ENCODE measurements at regions not wholly inside any gene's neighbourhood (a gene's known extent, or its start where the extent isn't known, plus 50 kb on each side); places are given as distances from the start of the nearest gene placed in this dataset.

DNA sequence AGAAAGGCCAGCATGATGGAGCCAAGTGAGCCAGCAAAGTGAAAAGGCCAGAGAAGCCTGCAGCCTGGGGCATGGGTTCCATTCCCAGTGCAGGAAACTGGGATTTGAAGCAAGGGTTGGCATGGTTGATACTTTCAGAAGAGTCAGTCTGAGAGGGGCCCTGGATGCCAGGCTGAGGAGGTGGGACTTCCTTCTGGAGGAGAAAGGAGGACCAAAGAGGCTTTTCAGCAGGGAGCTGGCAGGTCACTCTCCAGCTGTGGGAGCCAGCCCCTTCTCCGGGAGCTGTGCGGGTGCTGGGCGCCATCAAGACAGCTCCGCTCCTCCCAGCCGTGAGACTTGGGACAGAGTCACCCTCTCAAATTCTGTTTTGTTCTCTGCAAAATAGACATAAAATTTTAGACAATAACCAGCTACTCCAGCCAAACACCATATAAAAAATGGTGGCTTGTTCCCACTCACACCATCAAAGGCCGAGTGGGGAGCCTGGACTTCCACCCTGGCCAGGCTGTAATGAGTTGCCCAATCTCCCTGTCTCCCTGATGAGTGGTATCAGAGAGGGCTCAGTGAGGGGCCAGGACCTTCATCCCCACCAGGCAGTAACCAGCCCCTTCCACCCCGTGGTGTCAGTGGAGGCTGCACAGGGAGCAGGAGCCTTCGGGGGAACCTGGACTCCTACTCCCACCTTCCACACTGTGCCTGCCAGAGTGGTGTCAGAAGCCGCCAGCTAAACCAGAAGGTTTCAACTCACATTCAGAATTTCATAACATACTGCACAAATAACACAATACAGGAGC lies 133.6 kb upstream of the RET start:
- Histone ChIP-seq H3K4me3 (no peak overlapping the region), H3F3A (ENCODE audit: insufficient read depth, low read depth) (no peaks in the 10 kb centered on the region), H4K20me1 (ENCODE audit: insufficient read depth) (no peaks in the 10 kb centered on the region), H3K27ac (no peak overlapping the region), H3K4me1 (replicated peaks; ENCODE audit: insufficient read depth) (no peaks in the 10 kb centered on the region), H3K79me2 (ENCODE audit: low read depth) (no peaks in the 10 kb centered on the region), H3K36me3 (ENCODE audit: low read depth) (no peaks in the 10 kb centered on the region), H2AFZ (no peak overlapping the region), H3K27me3 (ENCODE audit: insufficient read depth, low read depth) (peaks cover 13% of the 10 kb centered on the region; the same call in 1 of the 2 replicates), H3K9me2 (ENCODE audit: insufficient read depth) (no peaks in the 10 kb centered on the region), H3K4me2 (no peak overlapping the region), H3K9me3 (ENCODE audit: insufficient read depth, low read depth) (no peaks in the 10 kb centered on the region)
- TF ChIP-seq, protein P1, sequence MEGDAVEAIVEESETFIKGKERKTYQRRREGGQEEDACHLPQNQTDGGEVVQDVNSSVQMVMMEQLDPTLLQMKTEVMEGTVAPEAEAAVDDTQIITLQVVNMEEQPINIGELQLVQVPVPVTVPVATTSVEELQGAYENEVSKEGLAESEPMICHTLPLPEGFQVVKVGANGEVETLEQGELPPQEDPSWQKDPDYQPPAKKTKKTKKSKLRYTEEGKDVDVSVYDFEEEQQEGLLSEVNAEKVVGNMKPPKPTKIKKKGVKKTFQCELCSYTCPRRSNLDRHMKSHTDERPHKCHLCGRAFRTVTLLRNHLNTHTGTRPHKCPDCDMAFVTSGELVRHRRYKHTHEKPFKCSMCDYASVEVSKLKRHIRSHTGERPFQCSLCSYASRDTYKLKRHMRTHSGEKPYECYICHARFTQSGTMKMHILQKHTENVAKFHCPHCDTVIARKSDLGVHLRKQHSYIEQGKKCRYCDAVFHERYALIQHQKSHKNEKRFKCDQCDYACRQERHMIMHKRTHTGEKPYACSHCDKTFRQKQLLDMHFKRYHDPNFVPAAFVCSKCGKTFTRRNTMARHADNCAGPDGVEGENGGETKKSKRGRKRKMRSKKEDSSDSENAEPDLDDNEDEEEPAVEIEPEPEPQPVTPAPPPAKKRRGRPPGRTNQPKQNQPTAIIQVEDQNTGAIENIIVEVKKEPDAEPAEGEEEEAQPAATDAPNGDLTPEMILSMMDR (conservative IDR thresholded peaks at IDR 0.05), result no peak
- no peak for TF ChIP-seq EZH2 (IDR thresholded peaks at IDR 0.05; ENCODE audit: low read depth)
- no peak for DNase-seq
- ChIA-PET CTCF (no interaction called here), POLR2A (ENCODE audit: unreplicated experiment) (no interaction called here)
- intact Hi-C loops (cut with micrococcal nuclease; ENCODE audit: unreplicated experiment), result no loop called here
- BruUV-seq (replicated peaks), result no TSS peak

DNA sequence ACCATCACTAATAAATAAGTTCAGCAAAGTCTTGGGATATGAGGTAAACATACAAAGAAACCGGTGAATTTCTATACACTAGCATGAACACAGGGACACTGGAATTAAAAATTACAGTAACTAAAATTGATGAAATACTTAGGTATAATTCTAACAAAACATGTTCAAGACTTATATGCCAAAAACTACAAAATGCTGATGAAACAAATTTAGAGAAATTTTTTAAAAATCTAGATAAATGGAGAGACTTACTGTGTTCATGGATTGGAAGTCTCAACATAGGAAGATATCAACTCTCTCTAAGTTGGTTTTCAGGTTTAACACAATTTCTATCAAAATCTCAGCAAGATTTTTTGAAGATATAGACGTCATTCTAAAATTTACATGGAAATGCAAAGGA lies 128.8 kb upstream of the RET start:
- Histone ChIP-seq H3K27ac (no peak overlapping the region), H2AFZ (no peak overlapping the region), H3F3A (ENCODE audit: insufficient read depth, low read depth) (no peaks in the 10 kb centered on the region), H3K27me3 (ENCODE audit: insufficient read depth, low read depth) (no peaks in the 10 kb centered on the region), H3K4me1 (replicated peaks; ENCODE audit: insufficient read depth) (peaks cover 9% of the 10 kb centered on the region), H3K9me2 (ENCODE audit: insufficient read depth) (no peaks in the 10 kb centered on the region), H3K4me3 (no peak overlapping the region), H3K79me2 (ENCODE audit: low read depth) (no peaks in the 10 kb centered on the region), H4K20me1 (ENCODE audit: insufficient read depth) (no peaks in the 10 kb centered on the region), H3K9me3 (ENCODE audit: insufficient read depth, low read depth) (no peaks in the 10 kb centered on the region), H3K4me2 (no peak overlapping the region), H3K36me3 (ENCODE audit: low read depth) (no peaks in the 10 kb centered on the region)
- POLR2A ChIA-PET (ENCODE audit: unreplicated experiment), result no interaction called here
- intact Hi-C loops (cut with micrococcal nuclease; ENCODE audit: unreplicated experiment), result no loop called here
- CTCF ChIA-PET, result no interaction called here
- DNase-seq, result no peak
- TF ChIP-seq, protein P1 (conservative IDR thresholded peaks at IDR 0.05), result no peak
- TF ChIP-seq EZH2 (IDR thresholded peaks at IDR 0.05; ENCODE audit: low read depth), result no peak
- BruUV-seq (replicated peaks), result no TSS peak

DNA sequence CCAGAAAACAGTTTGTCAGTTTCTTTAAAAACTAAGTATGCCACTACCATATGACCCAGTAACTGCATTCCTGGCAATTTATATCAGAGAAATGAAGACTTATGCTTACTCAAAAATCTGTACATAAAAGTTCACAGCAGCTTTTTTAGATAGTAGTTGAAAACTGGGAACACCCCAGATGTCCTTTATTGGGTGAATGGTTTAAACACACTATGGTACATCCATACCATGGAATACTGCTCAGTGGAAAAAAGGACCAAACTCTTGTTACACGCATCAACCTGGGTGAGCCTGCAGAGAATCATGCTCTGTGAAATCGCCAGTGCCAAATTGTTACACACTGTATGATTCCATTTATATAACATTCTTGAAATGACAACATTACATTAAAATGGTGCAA lies 127.6 kb upstream of the RET start:
- Histone ChIP-seq H3K4me1 (replicated peaks; ENCODE audit: insufficient read depth) (peaks cover 9% of the 10 kb centered on the region), H3K9me3 (ENCODE audit: insufficient read depth, low read depth) (no peaks in the 10 kb centered on the region), H3K9me2 (ENCODE audit: insufficient read depth) (no peaks in the 10 kb centered on the region), H3K27me3 (ENCODE audit: insufficient read depth, low read depth) (no peaks in the 10 kb centered on the region), H3K27ac (no peak overlapping the region), H3K4me3 (no peak overlapping the region), H3K79me2 (ENCODE audit: low read depth) (no peaks in the 10 kb centered on the region), H3F3A (ENCODE audit: insufficient read depth, low read depth) (no peaks in the 10 kb centered on the region), H3K4me2 (no peak overlapping the region), H4K20me1 (ENCODE audit: insufficient read depth) (no peaks in the 10 kb centered on the region), H2AFZ (no peak overlapping the region; the same call in 1 of the 2 replicates), H3K36me3 (ENCODE audit: low read depth) (no peaks in the 10 kb centered on the region)
- TF ChIP-seq, protein P1 (conservative IDR thresholded peaks at IDR 0.05), result no peak
- no peak for TF ChIP-seq EZH2 (IDR thresholded peaks at IDR 0.05; ENCODE audit: low read depth)
- ChIA-PET POLR2A (ENCODE audit: unreplicated experiment) (no interaction called here), CTCF (no interaction called here)
- intact Hi-C loops (cut with micrococcal nuclease; ENCODE audit: unreplicated experiment), result no loop called here
- no peak for DNase-seq
- BruUV-seq (replicated peaks), result no TSS peak

Measured in PC-9 (cell line).